C4-2B (cell line): ENCODE measurements at regions not wholly inside any gene's neighbourhood (a gene's known extent, or its start where the extent isn't known, plus 50 kb on each side); places are given as distances from the start of the nearest gene placed in this dataset.

Experiments used
- H3K27ac ChIP-seq: fragments of 450-650 bp; 2 replicates; pipeline ENCODE4 v1.5.1; 2017
- ZFX ChIP-seq: fragments of 450-650 bp; IDR thresholded peaks from 2 replicates; pipeline ENCODE4 v1.6.1; 2017
- TF ChIP-seq, protein P1 (sequence below): fragments of 450-650 bp; conservative IDR thresholded peaks from 2 replicates; pipeline ENCODE4 v1.5.1; 2017; ENCODE audit warnings: mild to moderate bottlenecking

DNA sequence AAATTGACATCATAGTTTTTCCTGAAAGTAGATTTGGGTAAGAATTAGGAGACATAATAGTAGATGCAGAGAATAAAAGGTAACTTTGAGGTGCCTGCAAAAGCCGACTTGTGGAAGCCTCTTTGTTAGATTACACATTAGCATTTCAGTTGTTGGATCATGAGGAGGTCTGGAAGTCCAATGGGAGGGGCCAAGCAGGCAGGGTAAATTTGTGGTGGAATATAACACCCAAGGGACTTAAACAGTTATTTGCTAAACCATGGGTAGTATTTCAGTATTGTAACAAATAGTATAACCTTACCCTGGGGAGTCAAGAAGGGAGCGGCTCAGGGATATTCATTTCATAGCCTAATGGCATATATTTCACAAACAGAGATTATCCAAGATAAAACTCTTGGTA, 810.7 kb upstream of the AMOT start:
- no peak for TF ChIP-seq ZFX
- TF ChIP-seq, protein P1, sequence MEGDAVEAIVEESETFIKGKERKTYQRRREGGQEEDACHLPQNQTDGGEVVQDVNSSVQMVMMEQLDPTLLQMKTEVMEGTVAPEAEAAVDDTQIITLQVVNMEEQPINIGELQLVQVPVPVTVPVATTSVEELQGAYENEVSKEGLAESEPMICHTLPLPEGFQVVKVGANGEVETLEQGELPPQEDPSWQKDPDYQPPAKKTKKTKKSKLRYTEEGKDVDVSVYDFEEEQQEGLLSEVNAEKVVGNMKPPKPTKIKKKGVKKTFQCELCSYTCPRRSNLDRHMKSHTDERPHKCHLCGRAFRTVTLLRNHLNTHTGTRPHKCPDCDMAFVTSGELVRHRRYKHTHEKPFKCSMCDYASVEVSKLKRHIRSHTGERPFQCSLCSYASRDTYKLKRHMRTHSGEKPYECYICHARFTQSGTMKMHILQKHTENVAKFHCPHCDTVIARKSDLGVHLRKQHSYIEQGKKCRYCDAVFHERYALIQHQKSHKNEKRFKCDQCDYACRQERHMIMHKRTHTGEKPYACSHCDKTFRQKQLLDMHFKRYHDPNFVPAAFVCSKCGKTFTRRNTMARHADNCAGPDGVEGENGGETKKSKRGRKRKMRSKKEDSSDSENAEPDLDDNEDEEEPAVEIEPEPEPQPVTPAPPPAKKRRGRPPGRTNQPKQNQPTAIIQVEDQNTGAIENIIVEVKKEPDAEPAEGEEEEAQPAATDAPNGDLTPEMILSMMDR = no peak
- H3K27ac ChIP-seq = no peak overlapping the region

DNA sequence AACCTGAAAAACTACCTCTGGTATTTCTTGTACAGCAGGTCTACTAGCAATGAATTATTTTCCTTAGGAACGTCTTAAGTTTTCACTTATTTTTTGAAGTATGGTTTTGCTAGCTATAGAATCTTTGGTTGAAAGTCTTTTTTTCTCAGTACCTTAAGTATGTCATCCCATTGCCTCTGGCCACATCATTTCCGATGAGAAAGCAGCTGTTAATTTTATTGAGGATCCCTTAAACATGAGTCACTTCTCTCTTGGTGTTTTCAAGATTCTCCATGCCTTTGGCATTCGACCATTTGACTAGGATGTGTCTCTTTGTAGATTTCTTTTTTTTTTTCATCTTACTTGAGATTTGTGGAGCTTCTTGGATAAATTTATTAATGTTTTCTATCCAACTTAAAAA, 803.8 kb upstream of the AMOT start:
- no peak overlapping the region for H3K27ac ChIP-seq
- TF ChIP-seq ZFX = no peak
- TF ChIP-seq, protein P1 = no peak

DNA sequence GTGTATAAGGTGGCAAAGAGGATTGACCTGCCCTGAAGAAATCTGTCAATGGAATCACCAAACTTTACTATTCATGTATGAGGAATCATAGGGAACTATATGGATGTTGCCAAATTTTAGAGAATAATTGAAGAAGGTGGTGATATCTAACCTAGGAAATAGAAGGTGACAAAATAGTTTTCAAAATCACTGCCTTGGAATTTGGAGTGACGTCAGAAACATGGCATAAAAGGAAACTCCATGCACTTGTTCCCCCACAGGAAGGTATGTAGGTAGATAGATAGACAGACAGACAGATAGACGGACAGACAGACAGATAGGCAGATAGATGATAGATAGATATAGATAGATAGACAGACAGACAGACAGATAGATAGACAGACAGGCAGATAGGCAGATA, 793.9 kb upstream of the AMOT start:
- H3K27ac ChIP-seq = no peak overlapping the region
- no peak for TF ChIP-seq ZFX
- TF ChIP-seq, protein P1 = no peak

DNA sequence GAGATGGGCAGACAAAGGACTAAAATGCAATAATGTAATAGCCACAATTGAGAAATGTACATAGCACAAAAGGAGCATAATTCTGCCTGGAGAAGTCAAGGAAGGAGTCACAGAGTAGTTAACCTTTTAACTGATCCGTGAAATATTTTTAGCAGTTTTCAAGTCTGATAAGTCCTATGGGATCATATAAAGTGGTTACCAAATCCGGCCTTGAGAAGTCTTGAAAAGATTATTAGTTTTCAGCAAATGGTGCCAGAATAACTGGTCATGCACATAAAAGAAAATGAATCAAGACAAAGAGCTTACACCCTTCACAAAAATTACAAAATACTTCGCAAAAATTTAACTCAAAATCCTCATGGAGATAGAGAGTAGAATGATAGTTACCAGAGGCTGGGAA, 788.7 kb upstream of the AMOT start:
- no peak overlapping the region for H3K27ac ChIP-seq
- TF ChIP-seq, protein P1 = no peak
- TF ChIP-seq ZFX = no peak

DNA sequence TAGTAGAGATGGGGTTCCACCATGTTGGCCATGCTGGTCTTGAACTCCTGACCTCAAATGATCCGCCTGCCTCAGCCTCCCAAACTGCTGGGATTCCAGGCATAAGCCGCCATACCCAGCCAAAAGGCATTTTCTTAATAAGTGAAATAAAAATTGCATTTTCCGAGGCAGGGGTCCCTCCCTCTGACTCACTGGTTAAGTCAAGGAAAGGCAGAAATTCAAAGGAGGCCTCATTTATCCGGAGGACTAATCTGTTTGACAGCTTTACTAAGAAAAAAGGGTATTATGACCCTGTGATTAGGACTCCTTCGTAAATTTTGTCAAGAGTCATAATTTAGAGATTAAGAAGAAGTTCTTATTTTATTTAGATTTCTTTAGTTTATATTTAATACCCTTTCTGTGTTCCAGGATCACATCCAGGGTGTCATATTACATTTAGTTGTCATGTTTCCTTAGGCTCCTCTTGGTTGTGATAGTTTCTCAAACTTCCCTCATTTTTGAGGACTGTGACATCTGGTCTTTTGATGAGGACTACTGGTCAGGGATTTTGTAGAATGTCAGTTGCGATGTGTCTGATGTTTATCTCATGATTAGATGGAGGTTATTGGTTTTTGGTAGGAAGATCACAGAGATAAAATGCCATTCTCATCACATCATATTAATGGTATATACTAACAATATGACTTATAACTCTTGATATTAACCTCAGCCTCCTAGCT, 753.7 kb upstream of the AMOT start:
- no peak overlapping the region for H3K27ac ChIP-seq
- TF ChIP-seq, protein P1 = no peak
- no peak for TF ChIP-seq ZFX

DNA sequence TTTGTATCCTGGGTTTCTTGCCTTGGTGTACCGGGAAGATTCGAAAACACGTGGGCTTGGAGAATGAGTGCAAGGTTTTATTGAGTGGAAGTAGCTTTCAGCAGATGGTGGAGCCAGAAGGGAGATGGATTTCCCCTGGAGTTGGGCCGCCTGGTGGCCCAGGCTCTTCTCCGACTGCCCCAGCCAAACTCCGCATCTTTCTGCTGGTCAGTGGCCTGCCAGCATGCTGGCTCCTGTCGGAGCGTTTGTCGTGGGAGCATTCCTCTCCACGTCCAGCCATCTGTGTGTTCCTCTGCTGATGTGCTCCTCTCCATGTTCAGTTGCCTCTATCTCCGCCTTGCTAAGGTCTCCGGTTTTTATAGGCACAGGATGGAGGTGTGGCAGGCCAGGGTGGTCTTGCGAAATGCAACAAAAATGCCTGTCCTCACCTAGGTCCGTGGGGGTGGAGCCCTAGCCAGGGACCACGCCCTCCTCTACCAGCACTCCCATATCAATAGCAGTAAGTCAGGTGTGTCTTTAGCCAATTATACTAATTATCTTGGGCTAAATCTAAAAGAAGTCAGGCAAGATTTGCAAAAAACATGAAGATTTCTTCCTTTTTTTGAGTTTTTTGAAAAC, 745.8 kb upstream of the AMOT start:
- no peak overlapping the region for H3K27ac ChIP-seq
- TF ChIP-seq, protein P1 = no peak
- TF ChIP-seq ZFX = no peak

DNA sequence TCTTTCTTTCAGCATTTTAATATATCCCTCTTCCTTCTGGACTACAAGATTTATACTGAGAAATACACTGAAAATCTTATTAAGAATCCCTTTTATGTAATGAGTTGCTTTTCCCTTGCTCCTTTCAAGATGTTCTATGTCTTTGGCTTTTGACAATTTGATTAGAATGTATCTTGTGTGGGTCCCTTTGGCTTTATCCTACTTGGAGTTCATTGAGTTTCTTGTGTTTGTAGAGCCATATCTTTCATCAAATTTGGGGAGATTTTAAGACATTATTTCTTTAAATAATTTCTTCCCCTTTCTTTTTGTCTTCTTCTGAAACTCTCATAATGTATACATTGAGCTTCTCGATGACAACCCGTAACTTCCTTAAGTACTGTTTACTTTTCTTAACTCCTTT, 739.9 kb upstream of the AMOT start:
- H3K27ac ChIP-seq = no peak overlapping the region
- TF ChIP-seq, protein P1 = no peak
- TF ChIP-seq ZFX = no peak
